HCT116 (cell line): ENCODE measurements at regions not wholly inside any gene's neighbourhood (a gene's known extent, or its start where the extent isn't known, plus 50 kb on each side); places are given as distances from the start of the nearest gene placed in this dataset.

Source experiments
- CBX3 ChIP-seq: IDR thresholded peaks from 2 replicates; pipeline ENCODE4 v1.6.1; 2012; ENCODE audit warnings: low read depth
- POLR2A ChIP-seq: IDR thresholded peaks from 2 replicates; pipeline ENCODE4 v1.7.0; 2011; ENCODE audit warnings: borderline replicate concordance; ENCODE audit not compliant: insufficient read depth, insufficient read length; ENCODE audit errors: extremely low read depth
- SP1 ChIP-seq: IDR thresholded peaks from 2 replicates; pipeline ENCODE4 v1.6.1; 2012; ENCODE audit warnings: low read depth
- TF ChIP-seq, protein P1 (sequence below): IDR thresholded peaks from 2 replicates; pipeline ENCODE4 v1.6.1; 2012; ENCODE audit warnings: low read depth
- TF ChIP-seq, protein P2 (sequence below), 3 experiments: fragments of 200-600 bp in 1 of 3; sonication (generic) in 1 of 3; IDR thresholded peaks in 2 of 3; conservative IDR thresholded peaks in 1 of 3; 2 replicates each; pipeline ENCODE4 v1.5.1; 2012 to 2017; ENCODE audit warnings: low read depth in 2 of 3, low read length in 2 of 3, antibody characterized with exemption in 1 of 3, borderline replicate concordance in 1 of 3, control low read depth in 1 of 3, mild to moderate bottlenecking in 1 of 3, mixed read lengths in 1 of 3, mixed run types in 1 of 3, moderate library complexity in 1 of 3; ENCODE audit not compliant: insufficient read depth in 1 of 3

DNA sequence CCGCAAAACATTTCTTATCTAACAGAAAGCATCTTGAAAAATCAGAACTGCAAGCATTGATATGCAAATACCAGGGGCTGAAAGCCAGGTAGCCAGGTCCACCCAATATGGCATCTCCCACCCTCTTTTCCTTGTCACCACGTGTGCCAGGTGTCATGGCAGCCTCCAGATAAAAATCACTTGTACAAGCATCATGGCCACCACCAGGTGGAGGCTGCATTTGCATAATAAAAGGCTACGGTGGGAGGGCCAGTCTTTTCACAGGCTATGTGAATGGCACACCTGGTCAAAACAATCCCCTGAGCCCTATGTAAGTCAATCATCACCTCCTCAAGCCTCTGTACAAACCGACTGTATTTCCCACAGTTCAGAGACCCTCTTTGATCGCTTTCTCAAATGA, 1233.1 kb upstream of the ALCAM start:
- TF ChIP-seq, protein P1, sequence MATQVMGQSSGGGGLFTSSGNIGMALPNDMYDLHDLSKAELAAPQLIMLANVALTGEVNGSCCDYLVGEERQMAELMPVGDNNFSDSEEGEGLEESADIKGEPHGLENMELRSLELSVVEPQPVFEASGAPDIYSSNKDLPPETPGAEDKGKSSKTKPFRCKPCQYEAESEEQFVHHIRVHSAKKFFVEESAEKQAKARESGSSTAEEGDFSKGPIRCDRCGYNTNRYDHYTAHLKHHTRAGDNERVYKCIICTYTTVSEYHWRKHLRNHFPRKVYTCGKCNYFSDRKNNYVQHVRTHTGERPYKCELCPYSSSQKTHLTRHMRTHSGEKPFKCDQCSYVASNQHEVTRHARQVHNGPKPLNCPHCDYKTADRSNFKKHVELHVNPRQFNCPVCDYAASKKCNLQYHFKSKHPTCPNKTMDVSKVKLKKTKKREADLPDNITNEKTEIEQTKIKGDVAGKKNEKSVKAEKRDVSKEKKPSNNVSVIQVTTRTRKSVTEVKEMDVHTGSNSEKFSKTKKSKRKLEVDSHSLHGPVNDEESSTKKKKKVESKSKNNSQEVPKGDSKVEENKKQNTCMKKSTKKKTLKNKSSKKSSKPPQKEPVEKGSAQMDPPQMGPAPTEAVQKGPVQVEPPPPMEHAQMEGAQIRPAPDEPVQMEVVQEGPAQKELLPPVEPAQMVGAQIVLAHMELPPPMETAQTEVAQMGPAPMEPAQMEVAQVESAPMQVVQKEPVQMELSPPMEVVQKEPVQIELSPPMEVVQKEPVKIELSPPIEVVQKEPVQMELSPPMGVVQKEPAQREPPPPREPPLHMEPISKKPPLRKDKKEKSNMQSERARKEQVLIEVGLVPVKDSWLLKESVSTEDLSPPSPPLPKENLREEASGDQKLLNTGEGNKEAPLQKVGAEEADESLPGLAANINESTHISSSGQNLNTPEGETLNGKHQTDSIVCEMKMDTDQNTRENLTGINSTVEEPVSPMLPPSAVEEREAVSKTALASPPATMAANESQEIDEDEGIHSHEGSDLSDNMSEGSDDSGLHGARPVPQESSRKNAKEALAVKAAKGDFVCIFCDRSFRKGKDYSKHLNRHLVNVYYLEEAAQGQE = no peak
- TF ChIP-seq POLR2A (no peak), SP1 (no peak), CBX3 (no peak)
- TF ChIP-seq, protein P2, sequence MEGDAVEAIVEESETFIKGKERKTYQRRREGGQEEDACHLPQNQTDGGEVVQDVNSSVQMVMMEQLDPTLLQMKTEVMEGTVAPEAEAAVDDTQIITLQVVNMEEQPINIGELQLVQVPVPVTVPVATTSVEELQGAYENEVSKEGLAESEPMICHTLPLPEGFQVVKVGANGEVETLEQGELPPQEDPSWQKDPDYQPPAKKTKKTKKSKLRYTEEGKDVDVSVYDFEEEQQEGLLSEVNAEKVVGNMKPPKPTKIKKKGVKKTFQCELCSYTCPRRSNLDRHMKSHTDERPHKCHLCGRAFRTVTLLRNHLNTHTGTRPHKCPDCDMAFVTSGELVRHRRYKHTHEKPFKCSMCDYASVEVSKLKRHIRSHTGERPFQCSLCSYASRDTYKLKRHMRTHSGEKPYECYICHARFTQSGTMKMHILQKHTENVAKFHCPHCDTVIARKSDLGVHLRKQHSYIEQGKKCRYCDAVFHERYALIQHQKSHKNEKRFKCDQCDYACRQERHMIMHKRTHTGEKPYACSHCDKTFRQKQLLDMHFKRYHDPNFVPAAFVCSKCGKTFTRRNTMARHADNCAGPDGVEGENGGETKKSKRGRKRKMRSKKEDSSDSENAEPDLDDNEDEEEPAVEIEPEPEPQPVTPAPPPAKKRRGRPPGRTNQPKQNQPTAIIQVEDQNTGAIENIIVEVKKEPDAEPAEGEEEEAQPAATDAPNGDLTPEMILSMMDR (IDR thresholded peaks at IDR 0.05 in 2 of 3, conservative IDR thresholded peaks at IDR 0.05 in 1 of 3; ENCODE audit: borderline replicate concordance in 1 of 3, insufficient read depth in 1 of 3, low read depth in 2 of 3, low read length in 2 of 3) = 0 out of 6 replicates have a peak, but pooled peaks of 1 of the 3 experiments have one; percentile 12
